ENCODE measurements at regions not wholly inside any gene's neighbourhood (a gene's known extent, or its start where the extent isn't known, plus 50 kb on each side); places are given as distances from the start of the nearest gene placed in this dataset.

GRCh38 chr21:36626791-36627190 is 72.1 kb upstream of the SIM2 start:
- WGBS: 87% methylated on average over 3 of the region's 3 CpGs
- TF ChIP-seq, protein P1, sequence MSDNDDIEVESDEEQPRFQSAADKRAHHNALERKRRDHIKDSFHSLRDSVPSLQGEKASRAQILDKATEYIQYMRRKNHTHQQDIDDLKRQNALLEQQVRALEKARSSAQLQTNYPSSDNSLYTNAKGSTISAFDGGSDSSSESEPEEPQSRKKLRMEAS (IDR thresholded peaks at IDR 0.05): no peak
- TF ChIP-seq FOXA2 (IDR thresholded peaks at IDR 0.05) (no peak), HNF4G (IDR thresholded peaks at IDR 0.05) (no peak), EGR1 (IDR thresholded peaks at IDR 0.05; ENCODE audit: low read depth in 2 of 2) (no peak), YY1 (IDR thresholded peaks at IDR 0.05) (no peak), RAD21 (IDR thresholded peaks at IDR 0.05) (no peak), NR2F2 (IDR thresholded peaks at IDR 0.05) (no peak), FOXA1 (IDR thresholded peaks at IDR 0.05) (no peak), RXRA (IDR thresholded peaks at IDR 0.05) (no peak), SP1 (IDR thresholded peaks at IDR 0.05) (no peak), HNF4A (conservative IDR thresholded peaks at IDR 0.05) (no peak), JUND (IDR thresholded peaks at IDR 0.05) (no peak), CTCF (IDR thresholded peaks at IDR 0.05; ENCODE audit: low read depth, low read length, missing input control) (no peak)
- TF ChIP-seq, protein P2, sequence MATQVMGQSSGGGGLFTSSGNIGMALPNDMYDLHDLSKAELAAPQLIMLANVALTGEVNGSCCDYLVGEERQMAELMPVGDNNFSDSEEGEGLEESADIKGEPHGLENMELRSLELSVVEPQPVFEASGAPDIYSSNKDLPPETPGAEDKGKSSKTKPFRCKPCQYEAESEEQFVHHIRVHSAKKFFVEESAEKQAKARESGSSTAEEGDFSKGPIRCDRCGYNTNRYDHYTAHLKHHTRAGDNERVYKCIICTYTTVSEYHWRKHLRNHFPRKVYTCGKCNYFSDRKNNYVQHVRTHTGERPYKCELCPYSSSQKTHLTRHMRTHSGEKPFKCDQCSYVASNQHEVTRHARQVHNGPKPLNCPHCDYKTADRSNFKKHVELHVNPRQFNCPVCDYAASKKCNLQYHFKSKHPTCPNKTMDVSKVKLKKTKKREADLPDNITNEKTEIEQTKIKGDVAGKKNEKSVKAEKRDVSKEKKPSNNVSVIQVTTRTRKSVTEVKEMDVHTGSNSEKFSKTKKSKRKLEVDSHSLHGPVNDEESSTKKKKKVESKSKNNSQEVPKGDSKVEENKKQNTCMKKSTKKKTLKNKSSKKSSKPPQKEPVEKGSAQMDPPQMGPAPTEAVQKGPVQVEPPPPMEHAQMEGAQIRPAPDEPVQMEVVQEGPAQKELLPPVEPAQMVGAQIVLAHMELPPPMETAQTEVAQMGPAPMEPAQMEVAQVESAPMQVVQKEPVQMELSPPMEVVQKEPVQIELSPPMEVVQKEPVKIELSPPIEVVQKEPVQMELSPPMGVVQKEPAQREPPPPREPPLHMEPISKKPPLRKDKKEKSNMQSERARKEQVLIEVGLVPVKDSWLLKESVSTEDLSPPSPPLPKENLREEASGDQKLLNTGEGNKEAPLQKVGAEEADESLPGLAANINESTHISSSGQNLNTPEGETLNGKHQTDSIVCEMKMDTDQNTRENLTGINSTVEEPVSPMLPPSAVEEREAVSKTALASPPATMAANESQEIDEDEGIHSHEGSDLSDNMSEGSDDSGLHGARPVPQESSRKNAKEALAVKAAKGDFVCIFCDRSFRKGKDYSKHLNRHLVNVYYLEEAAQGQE (IDR thresholded peaks at IDR 0.05): no peak
- H3K27me3 ChIP-seq (ENCODE audit: control insufficient read depth in 4 of 4, insufficient read depth in 4 of 4, low read length in 3 of 4): no peaks in the 10 kb centered on the region
- H3K27ac ChIP-seq (ENCODE audit: low read depth in 1 of 2, low read length in 2 of 2): no peak overlapping the region
- no peaks in the 10 kb centered on the region for H3K36me3 ChIP-seq (ENCODE audit: control insufficient read depth in 4 of 4, insufficient read depth in 3 of 4, low read depth in 1 of 4, low read length in 3 of 4)
- H3K4me1 ChIP-seq (ENCODE audit: control insufficient read depth in 4 of 4, insufficient read depth in 4 of 4, low read length in 3 of 4): no peaks in the 10 kb centered on the region
- no peak overlapping the region for H3K4me3 ChIP-seq (ENCODE audit: low read depth in 1 of 3, low read length in 3 of 3)
- H3K9ac ChIP-seq (ENCODE audit: low read depth in 1 of 2, low read length in 2 of 2): no peak overlapping the region
- DNase-seq (ENCODE audit: low spot score): no peak
- H3K9me3 ChIP-seq (ENCODE audit: control insufficient read depth in 4 of 4, low read length in 3 of 4): no peaks in the 10 kb centered on the region

DNA sequence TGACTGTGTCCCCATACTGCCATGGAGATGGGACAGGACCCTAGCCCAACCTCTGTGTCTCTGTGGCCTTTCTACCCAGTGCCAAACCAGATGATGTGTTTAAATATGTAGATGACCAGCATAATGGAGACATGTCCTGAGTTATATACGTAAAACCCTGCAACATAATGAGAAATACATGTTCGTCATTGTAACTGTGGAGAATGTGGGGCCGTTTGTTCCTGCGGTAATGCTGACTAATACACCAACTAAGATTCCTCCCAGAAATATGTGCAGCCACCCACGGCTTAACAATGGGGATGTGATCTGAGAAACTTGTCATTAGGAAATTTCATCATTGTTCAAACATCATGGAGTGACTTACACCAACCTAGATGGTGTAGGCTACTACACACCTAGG is 71.7 kb upstream of the SIM2 start:
- Histone ChIP-seq H3K9ac (ENCODE audit: low read depth in 1 of 2, low read length in 2 of 2) (no peak overlapping the region), H3K4me1 (ENCODE audit: control insufficient read depth in 4 of 4, insufficient read depth in 4 of 4, low read length in 3 of 4) (no peaks in the 10 kb centered on the region), H3K36me3 (ENCODE audit: control insufficient read depth in 4 of 4, insufficient read depth in 3 of 4, low read depth in 1 of 4, low read length in 3 of 4) (no peaks in the 10 kb centered on the region), H3K27ac (ENCODE audit: low read depth in 1 of 2, low read length in 2 of 2) (no peak overlapping the region), H3K27me3 (ENCODE audit: control insufficient read depth in 4 of 4, insufficient read depth in 4 of 4, low read length in 3 of 4) (no peaks in the 10 kb centered on the region), H3K4me3 (ENCODE audit: low read depth in 1 of 3, low read length in 3 of 3) (no peak overlapping the region), H3K9me3 (ENCODE audit: control insufficient read depth in 4 of 4, low read length in 3 of 4) (no peaks in the 10 kb centered on the region)
- DNase-seq (ENCODE audit: low spot score): no peak
- 93% methylated on average over 5 of the region's 5 CpGs for WGBS
- TF ChIP-seq RXRA (IDR thresholded peaks at IDR 0.05) (no peak), FOXA1 (IDR thresholded peaks at IDR 0.05) (no peak), ATF3 (IDR thresholded peaks at IDR 0.05) (no peak), CTCF (IDR thresholded peaks at IDR 0.05; ENCODE audit: low read depth, low read length, missing input control) (no peak), FOXA2 (IDR thresholded peaks at IDR 0.05) (no peak), SP1 (IDR thresholded peaks at IDR 0.05) (no peak), JUND (IDR thresholded peaks at IDR 0.05) (no peak), RAD21 (IDR thresholded peaks at IDR 0.05) (no peak), HNF4G (IDR thresholded peaks at IDR 0.05) (no peak), GABPA (IDR thresholded peaks at IDR 0.05 in 1 of 2, conservative IDR thresholded peaks at IDR 0.05 in 1 of 2) (no peak), YY1 (IDR thresholded peaks at IDR 0.05) (no peak), NR2F2 (IDR thresholded peaks at IDR 0.05) (no peak), TAF1 (conservative IDR thresholded peaks at IDR 0.05) (no peak)
- TF ChIP-seq, protein P1 (IDR thresholded peaks at IDR 0.05): no peak
- TF ChIP-seq, protein P2 (IDR thresholded peaks at IDR 0.05): no peak

Measured in liver (tissue), 8 donors.